Activated naive CD4-positive, alpha-beta T cell treated with anti-CD3 and anti-CD28 coated beads for 36 hours (primary cell): ENCODE measurements at regions not wholly inside any gene's neighbourhood (a gene's known extent, or its start where the extent isn't known, plus 50 kb on each side); places are given as distances from the start of the nearest gene placed in this dataset.

Experiments used
- CTCF ChIA-PET: fragments of 350-600 bp; sonication (Branson Sonifier 250); formaldehyde crosslinking; loops from one replicate; lab custom pipeline; 2021; ENCODE audit warnings: antibody characterized with exemption; lab: Charles Lee
- DNase-seq: peaks from one replicate; pipeline ENCODE4 v3.0.0-alpha.2; 2020
- H3K27ac Mint-ChIP-seq: one replicate; pipeline ENCODE4 v1.8.0; 2021; ENCODE audit warnings: mild to moderate bottlenecking, mixed read lengths
- H3K27me3 Mint-ChIP-seq: one replicate; pipeline ENCODE4 v1.8.0; 2021; ENCODE audit warnings: low read depth, mixed read lengths
- H3K36me3 Mint-ChIP-seq: one replicate; pipeline ENCODE4 v1.8.0; 2021; ENCODE audit warnings: low read depth, mixed read lengths
- H3K4me1 Mint-ChIP-seq: one replicate; pipeline ENCODE4 v1.8.0; 2021; ENCODE audit warnings: low read depth, mixed read lengths
- H3K4me3 Mint-ChIP-seq: one replicate; pipeline ENCODE4 v1.8.0; 2021; ENCODE audit warnings: mild to moderate bottlenecking, moderate library complexity, mixed read lengths
- H3K9me3 Mint-ChIP-seq: one replicate; pipeline ENCODE4 v1.8.0; 2021; ENCODE audit warnings: mixed read lengths
- intact Hi-C: fragments of 100-400 bp; cut with micrococcal nuclease; formaldehyde crosslinking; loops from one replicate; pipeline ENCODE4 v1.15.1; 2023

- DNase-seq = no peak
- H3K36me3 Mint-ChIP-seq = no peaks in the 10 kb centered on the region
- no peaks in the 10 kb centered on the region for H3K9me3 Mint-ChIP-seq
- H3K4me1 Mint-ChIP-seq = no peaks in the 10 kb centered on the region
- CTCF ChIA-PET = no interaction called here
- no peak overlapping the region for H3K27ac Mint-ChIP-seq
- no peak overlapping the region for H3K4me3 Mint-ChIP-seq
- H3K27me3 Mint-ChIP-seq = no peaks in the 10 kb centered on the region
- intact Hi-C loops = no loop called here
Measured at GRCh38 chr15:47292638-47293190, 424.6 kb upstream of the SEMA6D start.

- Mint-ChIP-seq H3K4me3 (no peak overlapping the region), H3K9me3 (no peaks in the 10 kb centered on the region), H3K36me3 (no peaks in the 10 kb centered on the region), H3K4me1 (no peaks in the 10 kb centered on the region), H3K27ac (no peak overlapping the region), H3K27me3 (no peaks in the 10 kb centered on the region)
- DNase-seq = no peak
- intact Hi-C loops = no loop called here
- CTCF ChIA-PET = no interaction called here
Measured at GRCh38 chr15:47293466-47294162, 423.7 kb upstream of the SEMA6D start.

DNA sequence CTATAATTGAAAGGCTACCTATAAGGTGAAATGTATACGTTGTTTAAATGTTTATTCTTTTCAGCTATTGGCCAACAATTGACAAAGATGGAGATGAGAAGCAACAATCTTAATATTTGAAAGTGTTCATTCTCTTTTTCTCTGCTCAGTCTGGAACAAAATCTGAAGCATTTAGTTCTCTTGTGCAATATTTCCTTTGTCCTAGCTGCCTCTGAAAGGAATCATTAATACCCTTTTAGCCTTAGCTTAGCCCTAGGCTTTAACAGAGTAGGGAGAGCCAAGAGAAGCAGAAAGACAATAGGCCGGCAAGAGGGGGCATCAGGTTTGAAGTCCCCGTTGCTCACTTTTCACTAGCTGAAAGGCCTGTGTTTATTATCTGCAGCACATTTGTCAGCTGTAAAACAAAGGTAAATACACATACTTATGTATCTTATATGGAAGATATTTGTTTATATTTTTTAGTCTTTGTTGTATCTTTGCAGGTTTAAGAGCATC, 422.5 kb upstream of the SEMA6D start:
- Mint-ChIP-seq H3K27me3 (no peaks in the 10 kb centered on the region), H3K27ac (no peak overlapping the region), H3K4me3 (no peak overlapping the region), H3K36me3 (no peaks in the 10 kb centered on the region), H3K4me1 (no peaks in the 10 kb centered on the region), H3K9me3 (no peaks in the 10 kb centered on the region)
- DNase-seq = no peak
- CTCF ChIA-PET = no interaction called here
- intact Hi-C loops = no loop called here

- no peaks in the 10 kb centered on the region for H3K9me3 Mint-ChIP-seq
- no peaks in the 10 kb centered on the region for H3K4me1 Mint-ChIP-seq
- no peak overlapping the region for H3K4me3 Mint-ChIP-seq
- CTCF ChIA-PET = no interaction called here
- no peak overlapping the region for H3K27ac Mint-ChIP-seq
- H3K36me3 Mint-ChIP-seq = no peaks in the 10 kb centered on the region
- intact Hi-C loops = no loop called here
- H3K27me3 Mint-ChIP-seq = no peaks in the 10 kb centered on the region
- no peak for DNase-seq
Measured at GRCh38 chr15:47296881-47297280, 420.4 kb upstream of the SEMA6D start.

DNA sequence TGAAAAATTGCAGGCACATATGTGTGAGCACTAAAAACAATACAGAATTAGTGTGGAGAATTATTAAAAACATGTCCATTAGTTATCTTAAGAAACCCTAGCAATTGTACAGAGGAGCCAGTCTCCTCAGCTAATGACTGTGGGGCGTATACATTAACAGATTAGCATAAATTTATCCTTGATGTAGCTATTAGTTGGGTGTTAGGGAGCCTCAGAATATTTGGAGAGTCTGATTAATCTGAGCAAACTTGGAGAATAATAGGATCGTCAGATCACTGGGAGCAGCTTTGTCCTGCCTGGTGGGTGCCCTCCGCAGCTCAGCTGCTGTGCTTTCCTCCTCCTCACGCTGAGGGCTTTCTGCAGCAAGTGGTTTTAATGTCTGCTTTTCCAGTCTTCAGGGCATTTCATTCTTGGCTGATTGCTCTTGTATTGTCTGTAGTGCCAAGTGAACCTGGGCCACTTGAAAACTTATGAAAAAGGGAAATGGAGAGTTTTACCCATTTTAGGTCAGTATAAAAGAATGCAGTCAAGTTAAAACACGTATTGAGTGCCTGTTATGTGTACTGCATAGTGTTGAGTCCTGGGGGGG, 417.4 kb upstream of the SEMA6D start:
- no peaks in the 10 kb centered on the region for H3K9me3 Mint-ChIP-seq
- no peaks in the 10 kb centered on the region for H3K4me1 Mint-ChIP-seq
- intact Hi-C loops = no loop called here
- CTCF ChIA-PET = no interaction called here
- no peak overlapping the region for H3K27ac Mint-ChIP-seq
- H3K36me3 Mint-ChIP-seq = no peaks in the 10 kb centered on the region
- H3K4me3 Mint-ChIP-seq = no peak overlapping the region
- no peaks in the 10 kb centered on the region for H3K27me3 Mint-ChIP-seq
- no peak for DNase-seq

- H3K36me3 Mint-ChIP-seq = no peaks in the 10 kb centered on the region
- intact Hi-C loops = no loop called here
- CTCF ChIA-PET = no interaction called here
- H3K9me3 Mint-ChIP-seq = no peaks in the 10 kb centered on the region
- H3K27me3 Mint-ChIP-seq = no peaks in the 10 kb centered on the region
- no peak for DNase-seq
- no peaks in the 10 kb centered on the region for H3K4me1 Mint-ChIP-seq
- H3K27ac Mint-ChIP-seq = no peak overlapping the region
- H3K4me3 Mint-ChIP-seq = no peak overlapping the region
Measured at GRCh38 chr15:47300596-47300995, 416.7 kb upstream of the SEMA6D start.

GRCh38 chr15:47301481-47301880, 415.8 kb upstream of the SEMA6D start:
- Mint-ChIP-seq H3K4me1 (no peaks in the 10 kb centered on the region), H3K4me3 (no peak overlapping the region), H3K27ac (no peak overlapping the region), H3K9me3 (no peaks in the 10 kb centered on the region), H3K36me3 (no peaks in the 10 kb centered on the region), H3K27me3 (no peaks in the 10 kb centered on the region)
- CTCF ChIA-PET = no interaction called here
- intact Hi-C loops = no loop called here
- no peak for DNase-seq

- Mint-ChIP-seq H3K36me3 (no peaks in the 10 kb centered on the region), H3K4me3 (no peak overlapping the region), H3K4me1 (no peaks in the 10 kb centered on the region), H3K27me3 (no peaks in the 10 kb centered on the region), H3K27ac (no peak overlapping the region), H3K9me3 (peaks cover 2% of the 10 kb centered on the region)
- no peak for DNase-seq
- CTCF ChIA-PET = no interaction called here
- intact Hi-C loops = no loop called here
Measured at GRCh38 chr15:47304656-47305055, 412.6 kb upstream of the SEMA6D start.

DNA sequence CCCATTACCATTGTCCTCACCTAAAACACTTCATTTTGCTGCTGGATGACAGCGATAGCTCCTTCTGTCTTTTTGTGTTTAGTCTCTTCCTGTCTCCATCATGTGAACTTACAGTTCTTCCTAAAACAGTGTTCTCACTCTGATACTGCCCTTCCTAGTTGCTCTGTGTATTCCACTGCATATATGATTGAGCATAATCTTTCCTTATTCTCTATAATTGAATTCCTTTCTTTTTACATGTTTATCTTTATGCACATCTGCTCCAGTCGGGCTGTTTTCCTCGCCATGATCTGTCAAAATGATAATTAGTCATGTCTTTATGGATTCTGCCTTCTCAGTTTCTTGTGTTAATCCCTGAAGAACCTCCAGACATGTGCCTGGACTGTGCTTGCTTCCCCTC, 405.1 kb upstream of the SEMA6D start:
- H3K4me1 Mint-ChIP-seq = no peaks in the 10 kb centered on the region
- no peak overlapping the region for H3K4me3 Mint-ChIP-seq
- H3K9me3 Mint-ChIP-seq = peaks cover 5% of the 10 kb centered on the region
- no peak for DNase-seq
- intact Hi-C loops = no loop called here
- no peaks in the 10 kb centered on the region for H3K36me3 Mint-ChIP-seq
- no peak overlapping the region for H3K27ac Mint-ChIP-seq
- CTCF ChIA-PET = no interaction called here
- no peaks in the 10 kb centered on the region for H3K27me3 Mint-ChIP-seq

GRCh38 chr15:47326410-47327333, 390.6 kb upstream of the SEMA6D start:
- Mint-ChIP-seq H3K27me3 (peaks cover 3% of the 10 kb centered on the region), H3K4me3 (no peak overlapping the region), H3K36me3 (no peaks in the 10 kb centered on the region), H3K9me3 (no peaks in the 10 kb centered on the region), H3K27ac (no peak overlapping the region), H3K4me1 (no peaks in the 10 kb centered on the region)
- intact Hi-C loops = no loop called here
- no peak for DNase-seq
- CTCF ChIA-PET = no interaction called here

GRCh38 chr15:47331829-47332393, 385.4 kb upstream of the SEMA6D start:
- DNase-seq = no peak
- Mint-ChIP-seq H3K36me3 (no peaks in the 10 kb centered on the region), H3K9me3 (no peaks in the 10 kb centered on the region), H3K27me3 (no peaks in the 10 kb centered on the region), H3K27ac (no peak overlapping the region), H3K4me1 (no peaks in the 10 kb centered on the region), H3K4me3 (no peak overlapping the region)
- intact Hi-C loops = no loop called here
- CTCF ChIA-PET = no interaction called here

DNA sequence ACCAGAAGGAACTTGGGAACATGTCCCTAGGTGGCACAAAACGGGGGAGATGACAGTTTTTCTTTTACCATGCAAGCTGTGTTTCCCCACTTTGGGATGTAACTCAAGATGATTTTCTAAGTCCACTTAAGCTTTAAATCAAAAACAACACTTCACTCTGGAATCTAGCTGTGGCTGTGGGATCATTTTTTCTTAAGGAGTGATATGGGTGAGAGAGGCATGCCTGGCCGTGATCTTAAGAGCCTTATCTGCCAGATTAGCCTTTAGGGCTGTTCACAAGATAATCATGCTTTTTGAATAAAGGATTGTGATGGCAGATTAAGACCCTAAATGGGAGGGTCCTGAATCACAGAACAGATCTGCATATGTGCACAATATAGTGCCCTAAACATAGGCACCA, 384.8 kb upstream of the SEMA6D start:
- CTCF ChIA-PET = no interaction called here
- intact Hi-C loops = no loop called here
- Mint-ChIP-seq H3K36me3 (no peaks in the 10 kb centered on the region), H3K9me3 (no peaks in the 10 kb centered on the region), H3K27me3 (no peaks in the 10 kb centered on the region), H3K4me1 (no peaks in the 10 kb centered on the region), H3K4me3 (no peak overlapping the region), H3K27ac (no peak overlapping the region)
- DNase-seq = no peak
